Right atrium auricular region (tissue), 2 donors: ENCODE measurements at regions not wholly inside any gene's neighbourhood (a gene's known extent, or its start where the extent isn't known, plus 50 kb on each side); places are given as distances from the start of the nearest gene placed in this dataset.

Experiments used
- DNase-seq: peaks from one replicate; pipeline ENCODE4 v3.0.0-alpha.2; 2019; ENCODE audit warnings: low spot score
- H3K27ac ChIP-seq, 2 donors: fragments of 200-600 bp; sonication (generic); 1 replicate in 1 of 2; 2 replicates in 1 of 2; pipeline ENCODE4 v1.5.1; 2016 to 2019
- H3K27me3 ChIP-seq, 2 donors: fragments of 200-600 bp; sonication (generic); one replicate each; pipeline versions ENCODE4 v1.5.1 to v1.6.0; 2017 to 2019
- H3K36me3 ChIP-seq: fragments of 200-600 bp; sonication (generic); one replicate; pipeline ENCODE4 v1.5.1; 2016
- H3K4me1 ChIP-seq, 2 donors: fragments of 200-600 bp; sonication (generic); one replicate each; pipeline versions ENCODE4 v1.5.1 to v1.6.0; 2017 to 2019
- H3K4me3 ChIP-seq, 2 donors: fragments of 200-600 bp; sonication (generic); 1 replicate in 1 of 2; 2 replicates in 1 of 2; pipeline ENCODE4 v1.5.1; 2017 to 2019; ENCODE audit warnings: mild to moderate bottlenecking in 1 of 2, moderate library complexity in 1 of 2
- H3K9me3 ChIP-seq, 2 donors: fragments of 200-600 bp; sonication (generic); one replicate each; pipeline ENCODE4 v1.5.1; 2019
- CTCF ChIP-seq, 2 donors: fragments of 200-600 bp; sonication (generic); IDR thresholded peaks; one replicate each; pipeline ENCODE4 v1.5.1; 2019; ENCODE audit warnings: antibody characterized with exemption in 2 of 2

GRCh38 chr1:116232989-116233514 is 121.9 kb downstream of the MAB21L3 start:
- Histone ChIP-seq H3K27me3 (no peaks in the 10 kb centered on the region), H3K9me3 (no peaks in the 10 kb centered on the region), H3K27ac (no peak overlapping the region), H3K4me1 (no peaks in the 10 kb centered on the region), H3K4me3 (no peak overlapping the region), H3K36me3 (no peaks in the 10 kb centered on the region)
- peak in 1 of 2 donors; percentile 15 for TF ChIP-seq CTCF (IDR thresholded peaks at IDR 0.05)
- no peak for DNase-seq

GRCh38 chr1:116234429-116234828 is 123.2 kb downstream of the MAB21L3 start:
- Histone ChIP-seq H3K36me3 (no peaks in the 10 kb centered on the region), H3K27me3 (no peaks in the 10 kb centered on the region), H3K27ac (no peak overlapping the region), H3K4me1 (no peaks in the 10 kb centered on the region), H3K4me3 (no peak overlapping the region), H3K9me3 (no peaks in the 10 kb centered on the region)
- TF ChIP-seq CTCF (IDR thresholded peaks at IDR 0.05) = no peak
- DNase-seq = no peak

- Histone ChIP-seq H3K4me3 (no peak overlapping the region), H3K36me3 (no peaks in the 10 kb centered on the region), H3K27ac (no peak overlapping the region), H3K9me3 (no peaks in the 10 kb centered on the region), H3K4me1 (no peaks in the 10 kb centered on the region), H3K27me3 (no peaks in the 10 kb centered on the region)
- no peak for DNase-seq
- no peak for TF ChIP-seq CTCF (IDR thresholded peaks at IDR 0.05)
These were observed 128.7 kb downstream of the MAB21L3 start for GRCh38 chr1:116239916-116240315.

GRCh38 chr1:116242741-116243140 is 130.3 kb upstream of the ATP1A1 start:
- no peaks in the 10 kb centered on the region for H3K9me3 ChIP-seq
- no peaks in the 10 kb centered on the region for H3K36me3 ChIP-seq
- no peak for DNase-seq
- no peak overlapping the region for H3K27ac ChIP-seq
- no peaks in the 10 kb centered on the region for H3K4me1 ChIP-seq
- no peak for TF ChIP-seq CTCF (IDR thresholded peaks at IDR 0.05)
- no peak overlapping the region for H3K4me3 ChIP-seq
- H3K27me3 ChIP-seq = no peaks in the 10 kb centered on the region

GRCh38 chr1:116243333-116244054 is 129.6 kb upstream of the ATP1A1 start:
- Histone ChIP-seq H3K27ac (no peak overlapping the region), H3K9me3 (no peaks in the 10 kb centered on the region), H3K4me1 (no peaks in the 10 kb centered on the region), H3K27me3 (no peaks in the 10 kb centered on the region), H3K4me3 (no peak overlapping the region), H3K36me3 (no peaks in the 10 kb centered on the region)
- DNase-seq = no peak
- TF ChIP-seq CTCF (IDR thresholded peaks at IDR 0.05) = no peak

GRCh38 chr1:116246174-116246573 is 126.9 kb upstream of the ATP1A1 start:
- no peaks in the 10 kb centered on the region for H3K4me1 ChIP-seq
- H3K4me3 ChIP-seq = no peak overlapping the region
- H3K27me3 ChIP-seq = no peaks in the 10 kb centered on the region
- H3K9me3 ChIP-seq = no peaks in the 10 kb centered on the region
- TF ChIP-seq CTCF (IDR thresholded peaks at IDR 0.05) = no peak
- no peak for DNase-seq
- H3K36me3 ChIP-seq = no peaks in the 10 kb centered on the region
- no peak overlapping the region for H3K27ac ChIP-seq
